ENCODE measurements at regions not wholly inside any gene's neighbourhood (a gene's known extent, or its start where the extent isn't known, plus 50 kb on each side); places are given as distances from the start of the nearest gene placed in this dataset.
"Not testable (repeated sequence)": the region's sequence is repeated elsewhere in the genome, so short reads cannot be mapped to it uniquely, and the experiment has no call there.

- TF ChIP-seq PRDM15 (CRISPR knock-in tag; IDR thresholded peaks at IDR 0.05) (no peak), IRF2 (CRISPR knock-in tag; IDR thresholded peaks at IDR 0.05; ENCODE audit: borderline replicate concordance, low read depth) (no peak), TEAD4 (CRISPR knock-in tag; IDR thresholded peaks at IDR 0.05) (no peak), JAZF1 (CRISPR knock-in tag; IDR thresholded peaks at IDR 0.05) (no peak)
Observed at GRCh38 chr13:62387647-62388046, 972.0 kb upstream of the PCDH20 start (continued).

GRCh38 chr13:62379241-62379640 is 963.6 kb upstream of the PCDH20 start:
- CTCF ChIA-PET; H3K9me3 Mint-ChIP-seq; H3K27ac Mint-ChIP-seq; H3K4me1 Mint-ChIP-seq; H3K36me3 Mint-ChIP-seq; POLR2A ChIA-PET; H3K4me3 Mint-ChIP-seq; ATAC-seq; H3K27me3 Mint-ChIP-seq (ENCODE audit: low read depth); DNase-seq (ENCODE audit: low spot score): not testable (repeated sequence)

DNA sequence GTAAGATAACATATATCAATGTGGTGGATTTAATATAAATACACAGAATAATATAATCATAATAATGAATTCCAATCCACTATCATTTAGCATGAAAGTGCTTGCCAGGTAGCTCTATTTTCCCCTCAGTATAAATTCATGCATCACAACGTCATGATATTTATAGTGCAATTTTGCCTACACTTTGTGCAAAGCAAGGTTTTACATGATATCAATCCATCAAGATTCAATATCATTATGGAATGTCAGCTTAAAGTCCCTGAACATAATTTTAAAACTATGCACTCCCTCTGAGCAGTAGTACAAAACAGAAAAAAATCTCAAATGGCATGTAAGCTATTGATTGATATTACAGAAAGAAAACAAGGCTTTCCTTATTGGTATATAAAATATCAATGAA is 962.2 kb upstream of the PCDH20 start:
- DNase-seq (ENCODE audit: low spot score): no peak
- TF ChIP-seq, protein P1, sequence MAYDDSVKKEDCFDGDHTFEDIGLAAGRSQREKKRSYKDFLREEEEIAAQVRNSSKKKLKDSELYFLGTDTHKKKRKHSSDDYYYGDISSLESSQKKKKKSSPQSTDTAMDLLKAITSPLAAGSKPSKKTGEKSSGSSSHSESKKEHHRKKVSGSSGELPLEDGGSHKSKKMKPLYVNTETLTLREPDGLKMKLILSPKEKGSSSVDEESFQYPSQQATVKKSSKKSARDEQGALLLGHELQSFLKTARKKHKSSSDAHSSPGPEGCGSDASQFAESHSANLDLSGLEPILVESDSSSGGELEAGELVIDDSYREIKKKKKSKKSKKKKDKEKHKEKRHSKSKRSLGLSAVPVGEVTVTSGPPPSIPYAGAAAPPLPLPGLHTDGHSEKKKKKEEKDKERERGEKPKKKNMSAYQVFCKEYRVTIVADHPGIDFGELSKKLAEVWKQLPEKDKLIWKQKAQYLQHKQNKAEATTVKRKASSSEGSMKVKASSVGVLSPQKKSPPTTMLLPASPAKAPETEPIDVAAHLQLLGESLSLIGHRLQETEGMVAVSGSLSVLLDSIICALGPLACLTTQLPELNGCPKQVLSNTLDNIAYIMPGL (CRISPR knock-in tag; IDR thresholded peaks at IDR 0.05): no peak
- TF ChIP-seq RORB (CRISPR knock-in tag; IDR thresholded peaks at IDR 0.05) (no peak), ZNF138 (CRISPR knock-in tag; conservative IDR thresholded peaks at IDR 0.05) (no peak), ZNF423 (CRISPR knock-in tag; IDR thresholded peaks at IDR 0.05) (no peak), ZNF317 (CRISPR knock-in tag; IDR thresholded peaks at IDR 0.05; ENCODE audit: borderline replicate concordance, low read depth) (no peak), ERG (CRISPR knock-in tag; IDR thresholded peaks at IDR 0.05) (no peak), MLX (CRISPR knock-in tag; IDR thresholded peaks at IDR 0.05) (no peak)
- TF ChIP-seq, protein P2, sequence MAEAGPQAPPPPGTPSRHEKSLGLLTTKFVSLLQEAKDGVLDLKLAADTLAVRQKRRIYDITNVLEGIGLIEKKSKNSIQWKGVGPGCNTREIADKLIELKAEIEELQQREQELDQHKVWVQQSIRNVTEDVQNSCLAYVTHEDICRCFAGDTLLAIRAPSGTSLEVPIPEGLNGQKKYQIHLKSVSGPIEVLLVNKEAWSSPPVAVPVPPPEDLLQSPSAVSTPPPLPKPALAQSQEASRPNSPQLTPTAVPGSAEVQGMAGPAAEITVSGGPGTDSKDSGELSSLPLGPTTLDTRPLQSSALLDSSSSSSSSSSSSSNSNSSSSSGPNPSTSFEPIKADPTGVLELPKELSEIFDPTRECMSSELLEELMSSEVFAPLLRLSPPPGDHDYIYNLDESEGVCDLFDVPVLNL (CRISPR knock-in tag; IDR thresholded peaks at IDR 0.05; ENCODE audit: borderline replicate concordance, low read depth): no peak
- TF ChIP-seq, protein P3, sequence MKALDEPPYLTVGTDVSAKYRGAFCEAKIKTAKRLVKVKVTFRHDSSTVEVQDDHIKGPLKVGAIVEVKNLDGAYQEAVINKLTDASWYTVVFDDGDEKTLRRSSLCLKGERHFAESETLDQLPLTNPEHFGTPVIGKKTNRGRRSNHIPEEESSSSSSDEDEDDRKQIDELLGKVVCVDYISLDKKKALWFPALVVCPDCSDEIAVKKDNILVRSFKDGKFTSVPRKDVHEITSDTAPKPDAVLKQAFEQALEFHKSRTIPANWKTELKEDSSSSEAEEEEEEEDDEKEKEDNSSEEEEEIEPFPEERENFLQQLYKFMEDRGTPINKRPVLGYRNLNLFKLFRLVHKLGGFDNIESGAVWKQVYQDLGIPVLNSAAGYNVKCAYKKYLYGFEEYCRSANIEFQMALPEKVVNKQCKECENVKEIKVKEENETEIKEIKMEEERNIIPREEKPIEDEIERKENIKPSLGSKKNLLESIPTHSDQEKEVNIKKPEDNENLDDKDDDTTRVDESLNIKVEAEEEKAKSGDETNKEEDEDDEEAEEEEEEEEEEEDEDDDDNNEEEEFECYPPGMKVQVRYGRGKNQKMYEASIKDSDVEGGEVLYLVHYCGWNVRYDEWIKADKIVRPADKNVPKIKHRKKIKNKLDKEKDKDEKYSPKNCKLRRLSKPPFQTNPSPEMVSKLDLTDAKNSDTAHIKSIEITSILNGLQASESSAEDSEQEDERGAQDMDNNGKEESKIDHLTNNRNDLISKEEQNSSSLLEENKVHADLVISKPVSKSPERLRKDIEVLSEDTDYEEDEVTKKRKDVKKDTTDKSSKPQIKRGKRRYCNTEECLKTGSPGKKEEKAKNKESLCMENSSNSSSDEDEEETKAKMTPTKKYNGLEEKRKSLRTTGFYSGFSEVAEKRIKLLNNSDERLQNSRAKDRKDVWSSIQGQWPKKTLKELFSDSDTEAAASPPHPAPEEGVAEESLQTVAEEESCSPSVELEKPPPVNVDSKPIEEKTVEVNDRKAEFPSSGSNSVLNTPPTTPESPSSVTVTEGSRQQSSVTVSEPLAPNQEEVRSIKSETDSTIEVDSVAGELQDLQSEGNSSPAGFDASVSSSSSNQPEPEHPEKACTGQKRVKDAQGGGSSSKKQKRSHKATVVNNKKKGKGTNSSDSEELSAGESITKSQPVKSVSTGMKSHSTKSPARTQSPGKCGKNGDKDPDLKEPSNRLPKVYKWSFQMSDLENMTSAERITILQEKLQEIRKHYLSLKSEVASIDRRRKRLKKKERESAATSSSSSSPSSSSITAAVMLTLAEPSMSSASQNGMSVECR (CRISPR knock-in tag; IDR thresholded peaks at IDR 0.05; ENCODE audit: borderline replicate concordance): no peak
- Mint-ChIP-seq H3K27me3 (ENCODE audit: low read depth) (no peaks in the 10 kb centered on the region), H3K27ac (no peak overlapping the region), H3K4me3 (no peak overlapping the region), H3K36me3 (peaks cover 4% of the 10 kb centered on the region; the same call in 1 of the 2 replicates), H3K4me1 (no peaks in the 10 kb centered on the region), H3K9me3 (peaks cover 6% of the 10 kb centered on the region)
- ChIA-PET CTCF (no interaction called here), POLR2A (no interaction called here)
- ATAC-seq: no peak
